Stimulated activated effector memory CD8-positive, alpha-beta T cell treated with anti-CD3 and anti-CD28 coated beads, Interleukin-12 subunit alpha, Interleukin-12 subunit beta, amount 100 ng/mL, for 72 hours (primary cell): ENCODE measurements at regions not wholly inside any gene's neighbourhood (a gene's known extent, or its start where the extent isn't known, plus 50 kb on each side); places are given as distances from the start of the nearest gene placed in this dataset.
"Not testable (repeated sequence)": the region's sequence is repeated elsewhere in the genome, so short reads cannot be mapped to it uniquely, and the experiment has no call there.

Source experiments
- ATAC-seq: fragments of 150-1000 bp; cut with Tn5 transposase; 2 replicates; pipeline ENCODE4 v1.10.0; 2021
- DNase-seq, 2 donors: peaks; one replicate each; pipeline ENCODE4 v3.0.0; 2021 to 2022; ENCODE audit warnings: low spot score in 2 of 2
- H3K27ac Mint-ChIP-seq: one replicate; pipeline ENCODE4 v1.8.0; 2022; ENCODE audit warnings: mild to moderate bottlenecking, mixed read lengths
- H3K36me3 Mint-ChIP-seq: one replicate; pipeline ENCODE4 v1.8.0; 2022; ENCODE audit warnings: mild to moderate bottlenecking, mixed read lengths
- H3K4me1 Mint-ChIP-seq: one replicate; pipeline ENCODE4 v1.8.0; 2022; ENCODE audit warnings: mixed read lengths
- H3K4me3 Mint-ChIP-seq: one replicate; pipeline ENCODE4 v1.8.0; 2022; ENCODE audit warnings: mild to moderate bottlenecking, mixed read lengths
- H3K9me3 Mint-ChIP-seq: one replicate; pipeline ENCODE4 v1.8.0; 2022; ENCODE audit warnings: mixed read lengths

GRCh38 chr13:62524498-62524897, 1108.8 kb upstream of the PCDH20 start:
- no peaks in the 10 kb centered on the region for H3K36me3 Mint-ChIP-seq
- DNase-seq (no peak), ATAC-seq (no peak)
- no peak overlapping the region for H3K27ac Mint-ChIP-seq
- no peak overlapping the region for H3K4me3 Mint-ChIP-seq
- peaks cover 14% of the 10 kb centered on the region for H3K9me3 Mint-ChIP-seq
- no peaks in the 10 kb centered on the region for H3K4me1 Mint-ChIP-seq

- DNase-seq = no peak
- no peak for ATAC-seq
- Mint-ChIP-seq H3K36me3 (no peaks in the 10 kb centered on the region), H3K4me3 (no peak overlapping the region), H3K9me3 (peaks cover 14% of the 10 kb centered on the region), H3K27ac (no peak overlapping the region), H3K4me1 (no peaks in the 10 kb centered on the region)
Observed at GRCh38 chr13:62524061-62524460, 1108.4 kb upstream of the PCDH20 start.

GRCh38 chr13:62512194-62513141, 1096.8 kb upstream of the PCDH20 start:
- Mint-ChIP-seq H3K9me3 (peaks cover 12% of the 10 kb centered on the region), H3K4me1 (no peaks in the 10 kb centered on the region), H3K27ac (no peak overlapping the region), H3K36me3 (no peaks in the 10 kb centered on the region), H3K4me3 (no peak overlapping the region)
- DNase-seq (no peak), ATAC-seq (no peak)

- no peak overlapping the region for H3K27ac Mint-ChIP-seq
- no peak overlapping the region for H3K4me3 Mint-ChIP-seq
- no peaks in the 10 kb centered on the region for H3K4me1 Mint-ChIP-seq
- no peaks in the 10 kb centered on the region for H3K36me3 Mint-ChIP-seq
- H3K9me3 Mint-ChIP-seq = peaks cover 13% of the 10 kb centered on the region
- DNase-seq = no peak
- ATAC-seq = no peak
Observed at GRCh38 chr13:62510906-62511655, 1095.4 kb upstream of the PCDH20 start.

GRCh38 chr13:62502588-62502987, 1086.9 kb upstream of the PCDH20 start:
- ATAC-seq (no peak), DNase-seq (no peak)
- Mint-ChIP-seq H3K27ac (no peak overlapping the region), H3K4me3 (no peak overlapping the region), H3K36me3 (no peaks in the 10 kb centered on the region), H3K4me1 (no peaks in the 10 kb centered on the region), H3K9me3 (peaks cover 13% of the 10 kb centered on the region)

- H3K36me3 Mint-ChIP-seq = no peaks in the 10 kb centered on the region
- H3K9me3 Mint-ChIP-seq = peaks cover 20% of the 10 kb centered on the region
- DNase-seq = no peak
- no peak overlapping the region for H3K27ac Mint-ChIP-seq
- no peaks in the 10 kb centered on the region for H3K4me1 Mint-ChIP-seq
- H3K4me3 Mint-ChIP-seq = no peak overlapping the region
- no peak for ATAC-seq
Observed at GRCh38 chr13:62489731-62490130, 1074.1 kb upstream of the PCDH20 start.

GRCh38 chr13:62483774-62484173, 1068.1 kb upstream of the PCDH20 start:
- no peaks in the 10 kb centered on the region for H3K36me3 Mint-ChIP-seq
- ATAC-seq = no peak
- no peak overlapping the region for H3K27ac Mint-ChIP-seq
- H3K4me1 Mint-ChIP-seq = no peaks in the 10 kb centered on the region
- DNase-seq = no peak
- no peak overlapping the region for H3K4me3 Mint-ChIP-seq
- peaks cover 18% of the 10 kb centered on the region for H3K9me3 Mint-ChIP-seq

- ATAC-seq = no peak
- Mint-ChIP-seq H3K4me3 (no peak overlapping the region), H3K27ac (no peak overlapping the region), H3K9me3 (peaks cover 20% of the 10 kb centered on the region), H3K4me1 (no peaks in the 10 kb centered on the region), H3K36me3 (no peaks in the 10 kb centered on the region)
- no peak for DNase-seq
Observed at GRCh38 chr13:62482351-62482750, 1066.7 kb upstream of the PCDH20 start.

GRCh38 chr13:62473944-62474237, 1058.2 kb upstream of the PCDH20 start:
- Mint-ChIP-seq H3K4me3 (no peak overlapping the region), H3K9me3 (peaks cover 19% of the 10 kb centered on the region), H3K4me1 (no peaks in the 10 kb centered on the region), H3K36me3 (peaks cover 3% of the 10 kb centered on the region), H3K27ac (no peak overlapping the region)
- no peak for DNase-seq
- no peak for ATAC-seq

- H3K36me3 Mint-ChIP-seq = peaks cover 6% of the 10 kb centered on the region
- H3K9me3 Mint-ChIP-seq = peaks cover 20% of the 10 kb centered on the region
- H3K4me1 Mint-ChIP-seq = no peaks in the 10 kb centered on the region
- H3K27ac Mint-ChIP-seq = no peak overlapping the region
- H3K4me3 Mint-ChIP-seq = no peak overlapping the region
- no peak for ATAC-seq
- DNase-seq = no peak
Observed at GRCh38 chr13:62473190-62473943, 1057.7 kb upstream of the PCDH20 start.

- Mint-ChIP-seq H3K36me3 (no peaks in the 10 kb centered on the region), H3K4me3 (no peak overlapping the region), H3K9me3 (peaks cover 7% of the 10 kb centered on the region), H3K4me1 (no peaks in the 10 kb centered on the region), H3K27ac (no peak overlapping the region)
- ATAC-seq (no peak), DNase-seq (no peak)
Observed at GRCh38 chr13:62453761-62454160, 1038.1 kb upstream of the PCDH20 start.

- ATAC-seq (no peak), DNase-seq (no peak)
- Mint-ChIP-seq H3K9me3 (peaks cover 5% of the 10 kb centered on the region), H3K4me1 (no peaks in the 10 kb centered on the region), H3K4me3 (no peak overlapping the region), H3K27ac (no peak overlapping the region), H3K36me3 (no peaks in the 10 kb centered on the region)
Observed at GRCh38 chr13:62450759-62451158, 1035.1 kb upstream of the PCDH20 start.

- not testable (repeated sequence) for ATAC-seq, DNase-seq, H3K4me3 Mint-ChIP-seq, H3K27ac Mint-ChIP-seq, H3K36me3 Mint-ChIP-seq, H3K9me3 Mint-ChIP-seq, H3K4me1 Mint-ChIP-seq
Observed at GRCh38 chr13:62447771-62448382, 1032.2 kb upstream of the PCDH20 start.

- H3K4me1 Mint-ChIP-seq = no peaks in the 10 kb centered on the region
- no peaks in the 10 kb centered on the region for H3K36me3 Mint-ChIP-seq
- no peak for ATAC-seq
- peaks cover 7% of the 10 kb centered on the region for H3K9me3 Mint-ChIP-seq
- H3K27ac Mint-ChIP-seq = no peak overlapping the region
- no peak overlapping the region for H3K4me3 Mint-ChIP-seq
- no peak for DNase-seq
Observed at GRCh38 chr13:62444805-62445204, 1029.2 kb upstream of the PCDH20 start.

- Mint-ChIP-seq H3K4me3 (no peak overlapping the region), H3K4me1 (no peaks in the 10 kb centered on the region), H3K36me3 (no peaks in the 10 kb centered on the region), H3K27ac (no peak overlapping the region), H3K9me3 (peaks cover 11% of the 10 kb centered on the region)
- DNase-seq (no peak), ATAC-seq (no peak)
Observed at GRCh38 chr13:62434081-62434480, 1018.4 kb upstream of the PCDH20 start.
